ENCODE measurements at regions not wholly inside any gene's neighbourhood (a gene's known extent, or its start where the extent isn't known, plus 50 kb on each side); places are given as distances from the start of the nearest gene placed in this dataset.
"Not testable (repeated sequence)": the region's sequence is repeated elsewhere in the genome, so short reads cannot be mapped to it uniquely, and the experiment has no call there.

DNA sequence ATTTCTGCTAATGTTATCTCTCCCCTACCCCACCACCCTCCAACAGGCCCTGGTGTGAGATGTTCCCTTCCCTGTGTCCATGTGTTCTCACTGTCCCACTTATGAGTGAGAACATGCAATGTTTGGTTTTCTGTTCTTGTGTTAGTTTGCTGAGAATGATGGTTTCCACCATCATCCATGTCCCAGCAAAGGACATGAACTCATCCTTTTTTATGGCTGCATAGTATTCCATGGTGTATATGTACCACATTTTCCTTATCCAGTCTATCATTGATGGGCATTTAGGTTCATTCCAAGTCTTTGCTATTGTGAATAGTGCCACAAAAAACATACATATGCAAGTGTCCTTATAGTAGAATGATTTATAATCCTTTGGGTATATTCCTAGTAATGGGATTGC, 104.5 kb downstream of the ZNF33B start:
- not testable (repeated sequence) for DNase-seq (ENCODE audit: low spot score)

DNA sequence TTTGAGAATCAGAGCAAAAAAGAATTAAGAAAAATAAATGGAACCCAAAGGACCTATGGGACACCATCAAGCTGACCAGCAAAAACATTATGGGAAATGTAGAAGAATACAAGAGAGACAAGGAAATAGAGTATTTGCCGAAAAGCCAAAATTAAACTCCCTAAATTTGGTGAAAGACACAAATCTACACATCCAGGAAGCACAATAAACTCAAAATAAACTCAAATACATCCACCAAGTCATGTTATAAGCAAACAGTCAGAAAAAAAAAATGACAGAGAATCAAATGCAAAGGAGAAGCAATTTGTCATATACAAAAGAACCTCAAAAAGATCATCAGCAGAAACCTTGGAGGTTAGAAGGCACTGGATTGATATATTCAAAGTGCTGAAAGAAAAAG, 105.4 kb downstream of the ZNF33B start:
- no peak for DNase-seq (ENCODE audit: low spot score)

DNA sequence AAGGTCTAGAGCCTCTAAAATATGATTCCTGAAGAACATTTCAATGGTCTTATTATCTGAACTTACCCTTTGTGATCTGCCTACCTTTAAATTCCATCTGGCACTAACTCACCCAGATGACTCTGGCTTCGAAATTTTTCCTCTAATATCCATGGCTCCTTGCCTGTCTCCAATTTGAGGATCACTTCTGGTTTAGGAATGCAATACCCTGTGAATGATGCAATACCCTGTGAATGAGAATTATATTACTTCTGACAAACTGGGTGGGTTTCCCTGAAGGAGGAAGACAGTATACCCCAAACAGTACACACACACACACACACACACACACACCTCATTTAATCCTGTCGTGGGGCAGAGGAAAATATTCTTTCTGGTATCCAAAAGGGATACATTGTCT, 115.3 kb downstream of the ZNF33B start:
- DNase-seq (ENCODE audit: low spot score), result no peak

DNA sequence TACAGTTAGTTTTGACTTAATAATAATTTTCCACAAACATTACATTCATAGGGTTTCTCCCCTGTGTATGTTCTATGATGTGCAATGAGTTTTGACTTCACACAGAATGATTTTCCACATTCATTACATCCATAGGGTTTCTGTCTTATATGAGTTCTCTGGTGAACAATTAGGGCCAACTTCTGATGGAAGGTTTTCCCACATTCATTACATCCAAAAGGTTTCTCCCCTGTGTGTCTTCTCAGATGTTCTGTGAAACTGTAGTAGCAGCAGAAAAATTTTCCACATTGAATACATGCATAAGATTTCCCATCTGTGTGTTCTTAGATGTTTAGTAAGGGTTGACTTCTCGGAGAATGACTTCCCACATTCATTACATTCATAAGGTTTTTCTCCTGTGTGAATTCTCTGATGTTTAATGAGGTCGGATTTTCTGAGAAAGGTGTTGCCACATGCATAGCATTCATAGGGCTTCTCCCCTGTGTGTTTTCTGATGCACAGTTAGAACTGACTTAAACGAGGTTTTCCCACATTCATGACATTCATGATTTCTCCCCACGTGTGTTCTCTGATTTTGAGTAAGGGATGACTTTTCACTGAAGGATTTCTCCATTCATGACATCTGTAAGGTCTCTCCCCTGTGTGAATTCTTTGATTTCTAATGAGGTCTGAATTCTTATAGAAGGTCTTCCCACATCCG, 118.5 kb downstream of the ZNF33B start:
- no peak for DNase-seq (ENCODE audit: low spot score)

DNA sequence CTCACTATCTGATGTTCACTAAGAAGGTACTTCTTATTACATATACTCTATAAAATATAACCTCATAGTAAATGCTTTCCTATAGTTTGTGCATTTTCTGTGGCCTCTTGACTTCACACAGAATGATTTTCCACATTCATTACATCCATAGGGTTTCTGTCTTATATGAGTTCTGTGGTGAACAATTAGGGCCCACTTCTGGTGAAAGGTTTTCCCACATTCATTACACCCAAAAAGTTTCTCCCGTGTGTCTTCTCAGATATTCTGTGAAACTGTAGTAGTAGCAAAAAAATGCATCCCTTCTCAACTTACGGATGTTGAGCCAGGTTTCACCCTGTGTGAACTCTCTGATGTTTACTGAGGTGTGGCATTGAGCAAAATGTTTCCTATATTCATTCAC, 119.3 kb downstream of the ZNF33B start:
- no peak for DNase-seq (ENCODE audit: low spot score)

DNA sequence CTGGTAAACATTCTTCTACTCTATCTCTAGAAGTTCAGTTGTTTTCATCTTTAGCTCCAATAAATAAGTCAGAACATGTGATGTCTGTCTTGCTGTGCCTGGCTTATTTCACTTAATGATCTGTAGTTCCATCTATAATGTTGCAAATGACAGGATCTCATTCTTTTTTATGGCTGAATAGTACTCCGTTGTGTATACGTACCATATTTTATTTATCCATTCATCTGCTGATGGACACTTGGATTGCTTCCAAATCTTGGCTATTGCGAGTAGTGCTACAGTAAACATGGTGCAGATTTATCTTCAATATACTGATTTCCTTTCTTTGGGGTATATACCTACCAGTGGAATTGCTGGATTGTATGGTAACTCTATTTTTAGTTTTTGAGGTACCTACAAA, 124.4 kb downstream of the ZNF33B start:
- no peak for DNase-seq (ENCODE audit: low spot score)

DNA sequence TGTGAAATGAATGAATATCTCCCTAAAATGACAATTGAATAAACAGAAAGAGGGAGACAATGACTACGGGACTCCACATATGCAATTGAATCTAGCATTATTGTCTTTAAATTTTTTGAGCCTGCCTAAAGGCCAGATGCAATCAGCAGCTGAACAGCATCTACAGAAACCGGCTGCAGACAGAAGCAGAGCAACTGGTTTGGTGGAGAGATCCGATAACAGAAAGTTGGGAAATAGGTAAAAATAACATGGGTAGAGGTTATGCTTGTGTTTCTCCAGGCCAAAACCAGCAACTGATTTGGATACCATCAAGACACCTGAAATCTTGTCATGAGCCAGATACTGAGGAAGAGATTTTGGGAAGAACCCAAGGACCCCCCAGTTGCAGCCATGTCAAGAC, 146.6 kb downstream of the ZNF33B start:
- no peak for DNase-seq (ENCODE audit: low spot score)

DNA sequence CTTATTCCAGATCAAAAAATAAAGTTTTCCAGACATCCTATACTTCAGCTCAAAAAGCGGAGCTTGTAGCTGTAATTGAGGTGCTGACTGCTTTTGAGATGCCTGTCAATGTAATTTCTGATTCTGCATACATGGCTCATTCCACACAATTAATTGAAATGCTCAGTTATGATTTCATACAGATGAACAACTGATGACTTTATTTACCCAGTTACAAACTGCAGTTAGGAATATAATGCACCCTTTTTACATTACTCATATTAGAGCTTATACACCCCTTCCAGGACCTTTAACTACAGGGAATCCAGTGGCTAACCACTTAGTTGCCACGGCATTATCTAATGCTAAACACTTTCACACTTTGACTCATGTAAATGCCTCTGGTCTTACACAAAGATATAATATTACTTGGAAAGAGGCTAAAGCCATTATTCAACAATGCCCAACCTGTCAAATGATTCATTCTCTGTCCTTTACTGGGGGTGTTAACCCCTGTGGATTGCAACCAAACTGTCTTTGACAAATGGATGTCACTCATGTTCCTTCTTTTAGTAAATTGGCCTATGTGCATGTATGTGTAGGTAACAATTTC, 147.3 kb downstream of the ZNF33B start:
- DNase-seq (ENCODE audit: low spot score), result no peak

DNA sequence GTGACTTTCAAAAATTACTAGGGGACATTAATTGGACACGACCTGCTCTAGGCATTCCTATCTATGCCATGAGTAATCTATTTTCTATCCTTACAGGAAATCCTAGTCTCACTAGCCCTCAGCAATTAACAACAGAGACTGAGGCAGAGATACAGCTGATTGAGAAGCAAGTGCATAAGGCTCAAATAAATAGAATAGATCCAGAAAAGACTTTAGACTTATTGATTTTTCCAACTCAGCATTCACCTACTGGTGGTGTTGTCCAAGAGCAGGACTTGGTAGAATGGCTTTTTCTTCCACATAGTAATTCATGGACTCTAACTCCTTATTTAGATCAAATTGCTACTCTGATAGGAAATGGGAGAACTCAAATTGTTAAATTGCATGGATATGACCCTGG, 148.0 kb downstream of the ZNF33B start:
- DNase-seq (ENCODE audit: low spot score), result no peak

DNA sequence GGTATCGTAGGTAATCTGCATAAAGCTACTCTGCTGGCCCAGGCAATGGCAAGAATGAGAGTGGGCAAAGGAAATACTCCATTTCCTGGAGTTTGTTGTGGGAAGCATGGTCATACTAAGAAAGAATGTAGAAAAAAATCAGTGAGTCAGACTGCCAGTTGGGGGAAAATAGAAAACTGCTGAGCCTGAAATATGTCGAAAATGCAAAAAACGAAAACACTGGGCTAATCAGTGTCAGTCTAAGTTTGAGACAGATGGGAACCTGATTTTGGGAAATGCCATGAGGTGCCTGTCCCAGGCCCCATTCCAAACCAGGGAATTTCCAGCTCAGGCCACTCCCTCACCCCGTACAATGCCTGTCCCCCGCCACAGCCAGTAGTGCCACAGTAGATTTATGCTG, 150.0 kb downstream of the ZNF33B start:
- DNase-seq (ENCODE audit: low spot score), result no peak

DNA sequence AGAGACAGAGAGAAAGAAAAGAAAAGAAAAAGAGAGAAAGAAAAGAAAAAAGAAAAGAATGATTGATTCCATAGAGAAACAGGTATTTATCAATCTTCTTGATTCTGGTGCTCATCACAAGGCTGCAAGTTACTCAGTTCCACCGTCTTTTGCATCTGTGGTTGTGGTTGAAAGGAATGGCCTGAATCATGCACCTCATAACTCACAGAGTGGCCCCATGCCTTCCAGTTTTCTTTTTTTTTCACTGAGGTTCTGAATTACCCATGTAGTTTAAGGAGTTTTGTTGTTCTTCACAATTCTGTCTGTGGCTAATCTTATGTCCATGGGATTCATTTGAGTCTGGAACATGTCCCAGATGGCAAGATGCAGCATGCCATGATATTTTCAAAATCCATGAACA, 156.0 kb downstream of the ZNF33B start:
- no peak for DNase-seq (ENCODE audit: low spot score)

DNA sequence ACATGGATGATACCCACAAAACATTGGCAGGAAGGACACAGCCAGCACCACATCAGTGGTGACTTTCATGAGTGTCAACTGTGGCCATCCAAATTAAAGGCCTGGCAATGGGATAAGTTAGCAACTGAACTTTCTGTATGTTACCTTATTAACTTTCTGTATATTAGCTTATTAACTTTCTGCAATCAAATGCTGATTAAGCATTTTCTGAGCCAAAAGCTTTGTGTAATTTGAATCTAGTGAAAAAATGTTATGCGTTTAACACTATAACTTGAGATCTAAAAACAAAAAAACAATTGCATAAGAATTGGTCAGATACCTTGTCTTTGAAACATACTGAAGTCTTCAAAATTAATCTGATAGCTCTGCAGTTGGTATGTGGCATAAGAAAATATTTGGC, 159.3 kb downstream of the ZNF33B start:
- no peak for DNase-seq (ENCODE audit: low spot score)

DNA sequence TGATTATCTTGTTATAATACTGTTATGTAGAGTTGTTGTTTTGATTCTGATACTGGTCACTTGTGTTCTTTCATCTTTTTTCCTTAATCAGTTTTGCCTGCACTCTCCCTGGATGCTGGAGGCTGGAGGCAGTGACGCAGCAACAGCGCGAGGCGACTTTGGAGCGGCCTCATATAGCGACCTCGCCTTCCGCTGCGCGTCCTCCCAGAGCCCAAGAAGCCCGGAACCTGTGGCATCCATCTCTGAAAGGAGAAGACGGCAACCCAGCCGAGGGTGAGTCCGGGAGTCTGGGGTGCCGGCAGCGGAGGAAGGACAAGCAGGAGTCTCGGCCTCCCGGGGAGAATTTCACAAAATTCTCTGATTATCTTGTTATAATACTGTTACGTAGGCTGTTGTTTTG, 161.2 kb downstream of the ZNF33B start:
- DNase-seq (ENCODE audit: low spot score), result no peak

DNA sequence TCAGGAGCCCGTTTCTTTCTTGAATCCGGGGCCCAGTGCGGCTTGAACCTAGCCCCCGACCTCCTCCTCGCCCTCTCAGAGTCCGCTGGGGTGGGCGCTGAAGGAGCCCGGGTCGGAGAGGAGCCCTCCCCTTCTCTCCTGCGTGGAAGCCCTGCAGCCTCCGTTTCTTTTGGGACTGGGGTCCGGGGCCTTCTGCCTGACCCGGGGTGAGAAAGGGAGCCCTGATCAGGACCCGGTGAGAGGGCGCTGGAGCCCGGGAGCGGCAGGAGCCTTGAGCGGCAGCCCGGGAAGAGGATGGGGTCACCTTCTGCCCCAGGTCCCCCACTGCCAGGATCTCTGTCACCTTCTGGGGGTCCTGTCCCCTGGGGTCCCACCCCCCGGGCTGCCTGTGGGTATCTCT, 162.3 kb downstream of the ZNF33B start:
- no peak for DNase-seq (ENCODE audit: low spot score)

DNA sequence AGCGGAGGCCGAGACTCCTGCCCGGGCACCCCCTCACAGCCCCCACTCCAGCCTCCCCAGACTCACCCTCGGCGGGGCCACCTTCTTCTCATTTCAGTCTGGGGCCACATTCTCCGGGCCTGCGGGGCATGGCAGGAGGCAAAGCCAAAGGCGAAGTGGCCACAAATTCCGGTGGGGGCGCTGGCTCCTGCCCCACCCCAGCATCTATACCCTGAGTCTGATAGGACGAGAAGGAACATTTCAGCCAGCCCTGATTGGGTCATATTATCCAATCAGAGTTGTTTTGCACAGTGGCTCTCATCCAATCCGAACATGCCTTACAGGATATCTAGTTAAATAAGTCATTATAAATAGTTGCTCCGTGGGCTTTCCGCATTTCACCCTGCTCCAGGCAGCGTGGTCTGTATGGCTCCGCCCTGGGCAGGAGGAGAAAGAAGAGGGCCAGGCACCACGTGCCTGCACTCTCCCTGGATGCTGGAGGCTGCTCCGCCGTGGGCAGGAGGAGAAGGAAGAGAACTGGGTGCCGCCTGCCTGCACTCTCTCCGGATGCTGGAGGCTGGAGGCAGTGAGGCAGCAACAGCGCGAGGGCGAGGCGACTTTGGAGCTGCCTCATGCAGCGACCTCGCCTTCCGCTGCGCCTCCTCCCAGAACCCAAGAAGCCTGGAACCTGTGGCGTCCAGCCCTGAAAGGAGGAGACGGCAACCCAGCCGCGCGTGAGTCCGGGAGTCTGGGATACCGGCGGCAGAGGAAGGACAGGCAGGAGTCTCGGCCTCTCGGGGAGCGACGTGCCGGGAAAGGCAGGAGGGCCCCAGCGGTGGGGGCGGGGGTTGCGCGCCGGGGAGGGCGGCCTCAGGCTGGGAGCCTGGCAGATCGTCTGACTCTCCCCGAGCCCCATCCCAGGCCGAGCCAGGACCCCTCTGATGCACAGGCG, 162.9 kb downstream of the ZNF33B start:
- DNase-seq (ENCODE audit: low spot score), result no peak

DNA sequence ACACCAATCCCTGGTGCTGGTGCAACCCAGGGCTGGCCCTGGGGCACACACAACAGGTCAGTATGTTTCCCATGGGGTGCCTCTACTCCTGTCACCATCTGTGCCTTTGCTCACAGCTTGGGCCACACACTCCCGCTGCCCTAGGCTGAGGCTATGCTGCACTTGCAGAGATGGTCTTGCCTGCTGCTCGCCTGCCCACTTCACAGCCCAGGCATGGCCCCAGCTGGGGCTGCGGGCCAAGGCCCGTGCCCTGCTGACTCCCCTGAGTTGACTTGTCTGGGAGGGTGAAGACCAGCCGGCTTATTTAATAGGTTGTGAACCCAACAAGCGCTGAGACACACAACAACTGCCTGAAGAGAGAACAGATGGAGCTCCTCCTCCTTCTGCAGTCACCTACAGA, 184.1 kb downstream of the ZNF33B start:
- DNase-seq (ENCODE audit: low spot score), result no peak

DNA sequence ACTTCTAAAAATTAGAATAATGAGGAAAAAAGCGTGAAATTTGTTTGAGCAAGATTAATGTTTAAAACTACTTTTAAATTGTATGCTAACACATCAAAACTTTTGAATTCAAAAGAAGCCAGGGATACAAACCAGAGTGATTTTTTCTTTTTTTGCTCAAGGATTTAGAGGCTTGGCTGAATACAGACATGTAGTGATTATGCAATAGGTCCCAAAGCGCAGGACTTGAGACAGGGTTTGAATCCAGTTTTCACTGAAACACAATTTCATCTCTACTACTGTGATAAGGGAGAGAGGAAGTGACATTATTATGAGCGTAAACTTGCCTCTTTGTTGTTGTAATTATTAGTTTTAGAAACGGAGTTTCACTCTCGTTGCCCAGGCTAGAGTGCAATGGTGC, 207.3 kb downstream of the ZNF33B start:
- no peak for DNase-seq (ENCODE audit: low spot score)

DNA sequence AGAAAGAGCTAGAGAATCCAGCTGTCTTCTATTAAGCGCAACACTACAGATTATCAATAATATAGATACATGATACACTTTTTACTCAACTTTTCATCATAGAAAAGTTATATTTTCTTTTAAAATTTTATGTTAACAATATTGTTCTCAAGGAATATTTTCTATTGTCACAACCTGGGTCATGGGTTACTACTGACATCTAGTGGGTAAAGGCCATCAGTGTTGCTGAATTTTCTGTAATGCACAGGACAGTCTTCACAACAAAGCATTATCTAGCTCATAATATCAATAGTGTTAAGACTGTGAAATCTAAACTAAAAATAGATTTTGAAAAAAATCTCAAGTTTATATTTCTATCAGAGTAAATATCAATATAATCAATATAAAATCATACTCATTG, 209.8 kb downstream of the ZNF33B start:
- DNase-seq (ENCODE audit: low spot score), result no peak

DNA sequence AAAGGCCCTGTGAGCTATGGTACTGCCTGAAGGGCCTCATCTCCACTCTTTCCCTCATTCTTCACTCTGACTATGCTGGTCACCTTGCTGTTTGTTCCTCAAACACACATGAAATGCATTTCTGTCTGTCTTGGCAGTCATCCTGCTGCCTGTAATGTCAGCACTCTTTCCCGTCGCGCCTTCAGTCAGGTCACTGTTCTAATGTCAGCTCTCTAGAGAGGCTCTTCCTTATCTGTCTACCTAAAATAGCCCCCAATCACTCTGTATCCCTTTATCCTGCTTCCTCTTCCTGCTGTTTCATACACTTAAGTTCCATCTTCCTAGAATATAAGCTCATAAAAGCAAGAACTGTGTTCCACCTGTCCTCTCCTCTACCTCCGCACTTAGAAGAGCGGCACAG, 215.5 kb downstream of the ZNF33B start:
- no peak for DNase-seq (ENCODE audit: low spot score)

DNA sequence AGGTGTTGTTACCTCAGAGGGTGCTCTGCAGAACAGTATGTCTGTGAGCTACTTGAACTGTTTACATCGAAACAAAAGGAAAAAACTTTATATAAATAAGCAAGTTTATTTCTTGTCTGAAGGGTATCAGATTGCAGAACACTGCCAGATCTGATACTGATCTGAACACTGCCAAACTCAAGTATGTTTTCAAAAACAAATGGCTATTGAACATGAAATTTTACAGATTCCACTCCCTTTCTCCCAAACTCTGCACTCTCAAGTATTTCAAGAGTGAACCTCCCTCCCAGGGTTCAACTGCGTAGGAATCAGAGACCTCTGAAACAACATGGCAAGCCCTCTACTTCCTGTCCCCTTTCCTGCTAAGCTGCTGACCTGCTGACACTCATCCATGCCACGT, 216.6 kb downstream of the ZNF33B start:
- DNase-seq (ENCODE audit: low spot score), result no peak

DNA sequence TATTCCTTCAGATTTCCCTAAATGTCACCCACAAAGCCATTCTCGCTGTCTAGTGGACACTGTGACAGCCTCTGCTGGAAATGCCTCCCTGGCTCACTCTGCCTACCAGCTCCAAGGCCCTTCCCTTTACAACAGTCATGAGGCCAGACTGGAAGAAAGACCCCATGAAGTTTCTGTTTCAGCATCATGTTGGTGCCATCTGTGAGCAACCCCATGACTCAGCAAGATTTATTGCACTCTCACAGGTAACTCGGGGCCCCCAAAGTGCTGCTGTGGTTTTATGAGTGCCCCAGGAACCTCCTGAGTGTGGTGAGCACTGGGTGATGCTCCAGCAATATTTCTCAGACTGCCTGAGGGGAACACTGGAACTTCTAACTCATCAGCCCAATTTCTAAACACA, 218.6 kb downstream of the ZNF33B start:
- DNase-seq (ENCODE audit: low spot score), result no peak

DNA sequence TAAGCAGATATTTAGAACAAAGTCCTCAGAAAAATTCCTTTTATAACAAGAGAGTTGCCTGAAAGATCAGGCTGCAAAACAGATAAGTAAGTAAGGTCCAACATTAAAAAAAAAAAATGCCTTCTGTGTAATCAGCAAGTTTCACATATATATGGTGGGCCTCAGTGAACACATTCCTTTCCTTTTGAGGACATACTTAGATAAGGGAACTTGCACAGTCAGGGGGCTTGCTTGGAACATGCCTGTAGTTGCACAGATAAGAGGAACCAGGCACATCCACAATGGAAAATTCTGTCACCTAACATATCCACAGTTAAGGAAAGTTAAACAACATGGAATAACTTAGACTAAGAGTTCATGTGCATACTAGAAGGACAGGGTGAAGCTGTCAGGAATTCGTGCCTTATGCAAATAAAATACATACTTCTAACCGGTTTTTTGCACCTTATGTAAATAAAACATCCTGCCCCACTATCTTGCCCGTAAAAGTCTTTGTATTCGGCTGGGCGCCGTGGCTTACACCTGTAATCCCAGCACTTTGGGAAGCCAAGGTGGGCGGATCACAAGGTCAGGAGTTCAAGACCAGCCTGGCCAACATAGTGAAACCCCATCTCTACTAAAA, 257.3 kb downstream of the ZNF33B start:
- no peak for DNase-seq (ENCODE audit: low spot score)
